ENCODE measurements at regions not wholly inside any gene's neighbourhood (a gene's known extent, or its start where the extent isn't known, plus 50 kb on each side); places are given as distances from the start of the nearest gene placed in this dataset.
A peak's percentile ranks its signal among the peaks of the same experiment; 100 is the strongest.
"Not testable (repeated sequence)": the region's sequence is repeated elsewhere in the genome, so short reads cannot be mapped to it uniquely, and the experiment has no call there.

DNA sequence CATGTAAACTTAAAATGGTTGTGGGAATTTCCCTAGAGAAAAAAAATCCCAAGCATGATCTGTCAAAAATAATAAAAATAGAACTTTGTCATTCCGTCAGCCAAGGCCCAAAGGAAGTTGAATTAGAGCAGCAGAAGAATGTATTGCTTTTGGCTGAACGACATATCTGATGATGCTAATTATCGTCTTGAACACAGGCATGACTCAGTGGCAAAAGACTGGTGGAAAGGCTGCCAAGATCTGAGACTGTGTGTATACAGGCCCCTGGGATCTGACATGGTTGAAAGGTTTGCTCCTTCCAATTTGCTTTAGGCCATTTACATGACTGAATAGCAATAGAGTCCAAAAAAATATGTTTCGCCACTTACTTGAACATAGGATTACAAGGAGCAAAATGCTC lies 1057.1 kb upstream of the CRIM1 start:
- no peak for DNase-seq (ENCODE audit: low spot score)

DNA sequence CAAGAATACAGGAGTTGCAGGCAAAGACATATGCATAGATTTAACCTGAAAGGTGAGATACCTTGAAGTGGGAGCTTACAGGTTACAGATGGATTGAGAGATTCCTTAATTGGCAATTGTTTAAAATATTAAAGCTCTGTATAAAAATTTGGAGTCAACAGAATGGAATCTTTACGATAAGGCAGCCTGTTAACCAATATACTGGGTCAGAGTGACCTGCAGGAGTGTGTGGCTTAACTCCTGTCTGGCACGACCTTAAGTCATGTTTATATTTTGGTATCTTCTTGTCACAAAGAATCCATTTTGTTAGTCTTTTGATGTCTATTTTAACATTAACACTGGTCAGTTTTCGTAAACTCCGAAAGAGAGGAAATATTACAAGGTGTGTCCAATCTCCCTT lies 1058.2 kb upstream of the CRIM1 start:
- no peak for DNase-seq (ENCODE audit: low spot score)

GRCh38 chr2:35294636-35295263 lies 1060.8 kb upstream of the CRIM1 start:
- no peak for DNase-seq (ENCODE audit: low spot score)

- DNase-seq (ENCODE audit: low spot score): no peak
Measured at GRCh38 chr2:35293261-35293660, 1062.3 kb upstream of the CRIM1 start.

- DNase-seq (ENCODE audit: low spot score): no peak
Measured at GRCh38 chr2:35292199-35292598, 1063.4 kb upstream of the CRIM1 start.

DNA sequence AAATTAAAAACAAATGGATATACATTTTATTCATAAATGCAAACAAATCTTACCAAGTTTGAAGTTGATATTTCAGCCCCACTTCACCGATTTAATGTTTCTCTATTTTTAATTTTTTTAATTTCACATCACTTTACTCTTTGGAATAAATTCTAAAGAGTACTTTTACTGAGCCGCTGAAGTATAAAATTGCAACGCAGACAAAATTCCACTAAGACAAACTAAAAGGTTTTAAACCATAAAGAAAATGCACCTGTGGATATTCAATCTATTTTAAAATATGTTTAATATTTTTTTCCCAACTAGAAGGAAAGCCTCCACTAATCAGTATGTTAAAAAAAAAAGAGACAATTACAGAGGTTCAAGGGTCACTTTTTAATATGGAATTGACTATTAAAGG lies 1073.9 kb upstream of the CRIM1 start:
- DNase-seq (ENCODE audit: low spot score): no peak

DNA sequence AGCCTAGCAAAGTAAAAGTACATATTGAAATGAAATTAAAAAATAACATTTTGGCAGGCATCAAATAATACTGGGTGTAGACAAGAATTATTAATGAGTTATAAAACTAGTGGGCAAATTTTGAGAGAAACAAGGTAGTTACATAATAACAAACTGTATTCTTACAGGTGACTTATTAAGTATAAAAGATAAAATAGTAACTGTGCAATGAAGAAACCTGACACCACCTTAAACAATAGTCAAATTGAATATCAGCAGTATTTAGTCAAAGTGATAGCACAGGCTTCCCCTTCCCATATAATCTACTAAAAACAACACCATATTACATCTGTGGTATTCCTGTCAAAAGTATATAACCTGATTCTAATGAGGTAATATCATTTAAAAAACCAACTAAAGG lies 1099.8 kb upstream of the CRIM1 start:
- no peak for DNase-seq (ENCODE audit: low spot score)

- no peak for DNase-seq (ENCODE audit: low spot score)
Measured at GRCh38 chr2:35251156-35251555, 1104.4 kb upstream of the CRIM1 start.

DNA sequence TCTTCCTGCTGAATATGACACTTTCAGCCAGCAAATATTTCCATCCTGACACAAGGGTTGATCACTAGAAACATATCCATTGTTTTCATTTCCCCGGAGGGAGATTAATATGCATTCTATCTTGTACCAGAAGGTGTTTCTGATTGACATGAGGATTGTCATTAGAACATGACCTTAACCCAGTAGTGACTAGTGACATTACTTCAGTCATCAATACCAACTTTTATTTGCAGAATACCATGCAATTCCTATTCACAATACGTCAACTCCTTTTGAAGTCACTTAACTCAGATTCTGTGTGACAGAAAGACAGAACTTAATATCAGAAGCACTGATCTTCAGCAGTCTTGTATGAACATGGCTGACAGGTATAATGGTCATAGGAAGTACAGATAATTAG lies 1108.9 kb upstream of the CRIM1 start:
- no peak for DNase-seq (ENCODE audit: low spot score)

GRCh38 chr2:35228584-35228983 lies 1127.0 kb upstream of the CRIM1 start:
- no peak for DNase-seq (ENCODE audit: low spot score)

GRCh38 chr2:35220461-35220860 lies 1135.1 kb upstream of the CRIM1 start:
- no peak for DNase-seq (ENCODE audit: low spot score)

DNA sequence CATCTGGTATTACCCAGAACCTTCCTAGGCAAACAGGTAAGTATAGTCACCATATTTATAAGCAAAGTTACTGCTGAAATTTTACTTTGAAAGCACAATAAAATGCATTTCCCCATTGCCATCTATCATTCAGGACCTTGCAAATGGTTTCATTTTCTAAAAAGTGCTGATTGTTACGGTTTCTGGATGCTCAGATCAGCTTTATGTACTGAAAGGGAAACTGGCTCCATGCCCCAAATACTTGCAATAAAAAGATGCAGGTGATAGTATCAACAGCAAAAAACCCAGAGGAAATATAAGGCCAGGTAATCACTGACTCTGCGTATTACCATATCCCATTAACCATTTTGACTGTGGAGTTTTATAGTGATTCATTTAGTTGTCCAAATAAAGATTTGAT lies 1150.7 kb upstream of the CRIM1 start:
- no peak for DNase-seq (ENCODE audit: low spot score)

DNA sequence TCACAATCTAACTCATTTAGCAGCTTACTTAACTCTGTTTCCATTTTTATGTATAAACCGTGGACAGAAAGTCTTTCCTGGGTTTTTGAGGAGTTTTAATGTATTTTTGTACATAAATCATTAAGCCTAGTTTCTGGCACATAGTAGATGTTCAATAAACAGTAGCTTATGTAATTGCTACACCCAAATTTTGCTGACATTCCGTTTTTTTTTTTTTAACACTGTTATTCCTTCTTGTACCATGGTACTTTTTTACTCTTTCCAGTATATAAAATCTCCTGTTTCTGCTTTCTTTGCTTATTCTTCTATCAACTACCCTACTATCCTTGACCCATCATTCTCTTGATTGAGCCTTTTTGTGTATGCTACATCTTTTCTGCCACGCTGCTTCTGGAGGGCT lies 1151.3 kb upstream of the CRIM1 start:
- DNase-seq (ENCODE audit: low spot score): no peak

- DNase-seq (ENCODE audit: low spot score): peak; percentile 11
Measured at GRCh38 chr2:35199298-35199697, 1156.3 kb upstream of the CRIM1 start.

- no peak for DNase-seq (ENCODE audit: low spot score)
Measured at GRCh38 chr2:35185861-35186412, 1169.6 kb upstream of the CRIM1 start.

GRCh38 chr2:35184471-35184870 lies 1171.1 kb upstream of the CRIM1 start:
- DNase-seq (ENCODE audit: low spot score): no peak

- DNase-seq (ENCODE audit: low spot score): not testable (repeated sequence)
Measured at GRCh38 chr2:35176726-35177125, 1178.9 kb upstream of the CRIM1 start.

GRCh38 chr2:35174845-35175244 lies 1180.7 kb upstream of the CRIM1 start:
- no peak for DNase-seq (ENCODE audit: low spot score)

GRCh38 chr2:35172687-35173086 lies 1182.9 kb upstream of the CRIM1 start:
- DNase-seq (ENCODE audit: low spot score): no peak

DNA sequence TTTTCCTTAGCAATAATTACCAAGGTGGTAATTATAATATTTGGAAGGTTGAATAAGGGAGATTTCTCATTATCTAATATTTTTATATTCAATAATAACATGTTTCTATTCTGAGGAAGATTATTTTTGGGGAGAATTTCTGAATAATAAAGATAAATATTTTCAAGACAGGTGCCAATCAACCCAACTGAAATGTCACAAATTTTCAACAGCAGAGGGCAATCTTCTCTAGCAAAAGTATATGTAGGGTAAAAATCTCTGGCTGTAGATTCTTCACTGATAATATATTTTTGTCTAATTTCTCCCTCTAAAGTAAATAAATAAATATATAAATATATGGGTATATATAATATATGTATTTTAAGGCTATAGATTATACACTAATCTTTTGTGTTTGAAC lies 1187.2 kb upstream of the CRIM1 start:
- DNase-seq (ENCODE audit: low spot score): no peak

DNA sequence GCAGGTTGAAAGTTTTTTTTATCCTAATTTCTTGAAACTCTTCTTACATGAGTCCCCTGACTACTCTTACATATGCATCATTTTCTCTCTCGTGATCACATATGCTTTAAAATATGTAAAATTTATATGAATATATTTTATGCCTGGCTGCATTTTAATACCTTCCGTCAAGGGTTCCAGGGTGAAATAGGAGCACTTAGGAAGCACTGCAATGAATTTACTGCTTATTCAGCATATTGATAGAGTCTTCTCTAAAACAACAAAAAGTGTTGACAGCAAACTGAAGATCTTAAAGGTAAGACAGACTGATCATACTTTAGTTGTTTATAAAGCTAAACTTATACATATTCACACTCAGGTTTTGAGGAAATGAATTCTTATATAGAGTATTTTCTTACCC lies 1191.6 kb upstream of the CRIM1 start:
- no peak for DNase-seq (ENCODE audit: low spot score)

GRCh38 chr2:35160871-35161270 lies 1194.7 kb upstream of the CRIM1 start:
- no peak for DNase-seq (ENCODE audit: low spot score)

DNA sequence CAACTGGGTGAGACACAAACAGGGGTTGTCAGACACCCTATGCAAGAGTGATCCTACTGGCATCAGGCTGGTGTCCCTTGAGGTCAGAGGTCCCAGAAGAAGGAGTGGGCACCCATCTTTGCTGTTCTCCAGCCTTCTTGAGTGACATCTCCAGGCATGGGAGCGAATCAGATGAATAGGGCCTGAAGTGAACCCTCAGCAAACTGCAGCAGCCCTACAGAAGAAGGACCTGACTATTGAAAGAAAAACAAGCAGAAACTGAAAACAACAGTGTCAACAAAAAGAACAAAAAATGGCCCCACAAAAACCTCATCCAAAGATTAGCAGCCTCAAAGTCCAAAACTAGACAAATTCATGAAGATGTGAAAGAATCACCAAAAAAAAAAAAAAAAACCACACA lies 1229.7 kb upstream of the CRIM1 start:
- no peak for DNase-seq (ENCODE audit: low spot score)

GRCh38 chr2:35125278-35125677 lies 1230.3 kb upstream of the CRIM1 start:
- no peak for DNase-seq (ENCODE audit: low spot score)
